SH-SY5Y (cell line): ENCODE measurements at regions not wholly inside any gene's neighbourhood (a gene's known extent, or its start where the extent isn't known, plus 50 kb on each side); places are given as distances from the start of the nearest gene placed in this dataset.

Source experiments
- GATA2 ChIP-seq: IDR thresholded peaks from 2 replicates; pipeline ENCODE4 v1.6.1; 2011; ENCODE audit warnings: mild to moderate bottlenecking, low read depth, low read length
- GATA3 ChIP-seq: IDR thresholded peaks from 2 replicates; pipeline ENCODE4 v1.6.1; 2011; ENCODE audit warnings: low read depth, mild to moderate bottlenecking, low read length, moderate library complexity

GRCh38 chr10:2326411-2326810, 589.1 kb upstream of the ADARB2 start:
- TF ChIP-seq GATA2 (no peak), GATA3 (no peak)
